OCI-LY1 (cell line): ENCODE measurements at regions not wholly inside any gene's neighbourhood (a gene's known extent, or its start where the extent isn't known, plus 50 kb on each side); places are given as distances from the start of the nearest gene placed in this dataset.

ENCODE experiments used
- H2AFZ ChIP-seq: fragments of 200-600 bp; sonication (generic), shearing (Covaris generic); 2 replicates; pipeline ENCODE4 v1.6.0; 2014; ENCODE audit warnings: antibody characterized with exemption, mild to moderate bottlenecking, low read length
- H3F3A ChIP-seq: fragments of 200-600 bp; sonication (generic), shearing (Covaris generic); 2 replicates; pipeline ENCODE4 v1.6.0; 2014; ENCODE audit warnings: mild to moderate bottlenecking, antibody characterized with exemption, low read length, moderate library complexity; ENCODE audit not compliant: insufficient read depth
- H3K27ac ChIP-seq: fragments of 200-600 bp; sonication (generic); 2 replicates; pipeline ENCODE4 v1.5.1; 2014; ENCODE audit warnings: low read length, mixed run types, mild to moderate bottlenecking, low read depth; ENCODE audit not compliant: poor library complexity, severe bottlenecking
- H3K27me3 ChIP-seq: fragments of 200-600 bp; sonication (generic); 2 replicates; pipeline ENCODE4 v1.6.0; 2014; ENCODE audit warnings: antibody characterized with exemption, mild to moderate bottlenecking, low read length, moderate library complexity; ENCODE audit not compliant: insufficient read depth
- H3K36me3 ChIP-seq: fragments of 200-600 bp; sonication (generic); 2 replicates; pipeline ENCODE4 v1.6.1; 2014; ENCODE audit warnings: mild to moderate bottlenecking, antibody characterized with exemption, low read length, moderate library complexity, mixed read lengths; ENCODE audit not compliant: insufficient read depth
- H3K4me1 ChIP-seq: fragments of 200-600 bp; sonication (generic); 2 replicates; pipeline ENCODE4 v1.5.1; 2014; ENCODE audit warnings: mild to moderate bottlenecking, low read length, moderate library complexity; ENCODE audit not compliant: insufficient read depth, severe bottlenecking
- H3K4me2 ChIP-seq: fragments of 200-600 bp; sonication (generic), shearing (Covaris generic); 2 replicates; pipeline ENCODE4 v1.6.1; 2014; ENCODE audit warnings: low read length
- H3K4me3 ChIP-seq: fragments of 200-600 bp; sonication (generic); 2 replicates; pipeline ENCODE4 v1.5.1; 2014; ENCODE audit warnings: low read length, low read depth, mild to moderate bottlenecking, mixed read lengths; ENCODE audit not compliant: poor library complexity, severe bottlenecking
- H3K79me2 ChIP-seq: fragments of 200-600 bp; shearing (Covaris generic); 2 replicates; pipeline ENCODE4 v1.6.1; 2016; ENCODE audit warnings: mixed run types, low read length, mixed read lengths; ENCODE audit not compliant: insufficient read depth
- H3K9ac ChIP-seq: fragments of 200-600 bp; sonication (generic), shearing (Covaris generic); 2 replicates; pipeline ENCODE4 v1.6.1; 2014; ENCODE audit warnings: mild to moderate bottlenecking, low read length, mixed read lengths
- H3K9me2 ChIP-seq: fragments of 200-600 bp; sonication (generic), shearing (Covaris generic); 2 replicates; pipeline ENCODE4 v1.6.1; 2014; ENCODE audit warnings: low read depth, mild to moderate bottlenecking, low read length, mixed read lengths
- H3K9me3 ChIP-seq: fragments of 200-600 bp; shearing (Covaris generic); 2 replicates; pipeline ENCODE4 v1.6.1; 2014; ENCODE audit warnings: low read length, mixed read lengths
- H4K20me1 ChIP-seq: fragments of 200-600 bp; sonication (generic), shearing (Covaris generic); 2 replicates; pipeline ENCODE4 v1.6.0; 2016; ENCODE audit warnings: mild to moderate bottlenecking, low read length; ENCODE audit not compliant: insufficient read depth
- CTCF ChIP-seq: fragments of 200-600 bp; sonication (generic), shearing (Covaris generic); IDR thresholded peaks from 2 replicates; pipeline ENCODE4 v1.5.1; 2017; ENCODE audit warnings: mild to moderate bottlenecking, antibody characterized with exemption, low read length, moderate library complexity, mixed read lengths
- EZH2 ChIP-seq: fragments of 200-600 bp; sonication (generic), shearing (Covaris generic); IDR thresholded peaks from 2 replicates; pipeline ENCODE4 v1.8.0; 2017; ENCODE audit warnings: borderline replicate concordance, mixed run types, mild to moderate bottlenecking, antibody characterized with exemption, low read length, moderate library complexity, mixed read lengths

DNA sequence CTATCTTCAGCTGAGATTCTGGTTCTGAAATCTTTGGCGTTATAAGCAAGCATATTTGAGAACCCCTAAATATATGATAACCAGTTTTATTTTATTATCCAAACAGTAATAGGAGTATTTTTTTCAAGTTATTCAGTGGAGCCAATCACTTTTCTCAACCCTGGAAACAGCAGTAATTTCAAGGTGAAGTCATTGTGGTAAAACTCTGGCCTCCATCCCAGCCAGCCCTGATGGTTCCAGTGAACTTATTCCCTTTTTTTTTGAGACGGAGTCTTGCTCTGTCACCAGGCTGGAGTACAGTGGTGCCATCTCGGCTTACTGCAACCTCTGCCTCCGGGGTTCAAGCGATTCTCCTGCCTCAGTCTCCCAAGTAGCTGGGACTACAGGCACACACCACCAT lies 545.4 kb upstream of the IL12A start:
- H4K20me1 ChIP-seq: no peaks in the 10 kb centered on the region
- TF ChIP-seq EZH2: no peak
- no peak overlapping the region for H3K4me2 ChIP-seq
- no peak overlapping the region for H3K9ac ChIP-seq
- no peaks in the 10 kb centered on the region for H3K9me2 ChIP-seq
- H3K79me2 ChIP-seq: no peaks in the 10 kb centered on the region
- H3K27ac ChIP-seq: no peak overlapping the region
- H2AFZ ChIP-seq: no peak overlapping the region
- H3K27me3 ChIP-seq: no peaks in the 10 kb centered on the region
- no peak overlapping the region for H3K4me3 ChIP-seq
- H3F3A ChIP-seq: no peaks in the 10 kb centered on the region
- H3K9me3 ChIP-seq: no peaks in the 10 kb centered on the region
- no peaks in the 10 kb centered on the region for H3K36me3 ChIP-seq
- H3K4me1 ChIP-seq: no peaks in the 10 kb centered on the region

- H3K4me2 ChIP-seq: no peak overlapping the region
- no peaks in the 10 kb centered on the region for H3K79me2 ChIP-seq
- H3K36me3 ChIP-seq: no peaks in the 10 kb centered on the region
- H3K9me3 ChIP-seq: no peaks in the 10 kb centered on the region
- no peak overlapping the region for H3K27ac ChIP-seq
- H3K4me1 ChIP-seq: no peaks in the 10 kb centered on the region
- no peaks in the 10 kb centered on the region for H3K27me3 ChIP-seq
- no peaks in the 10 kb centered on the region for H3K9me2 ChIP-seq
- H2AFZ ChIP-seq: no peak overlapping the region
- no peak overlapping the region for H3K4me3 ChIP-seq
- no peak overlapping the region for H3K9ac ChIP-seq
- TF ChIP-seq CTCF: no peak
- no peak for TF ChIP-seq EZH2
- no peaks in the 10 kb centered on the region for H4K20me1 ChIP-seq
- no peaks in the 10 kb centered on the region for H3F3A ChIP-seq
Measured at GRCh38 chr3:159447841-159448240, 540.8 kb upstream of the IL12A start.

DNA sequence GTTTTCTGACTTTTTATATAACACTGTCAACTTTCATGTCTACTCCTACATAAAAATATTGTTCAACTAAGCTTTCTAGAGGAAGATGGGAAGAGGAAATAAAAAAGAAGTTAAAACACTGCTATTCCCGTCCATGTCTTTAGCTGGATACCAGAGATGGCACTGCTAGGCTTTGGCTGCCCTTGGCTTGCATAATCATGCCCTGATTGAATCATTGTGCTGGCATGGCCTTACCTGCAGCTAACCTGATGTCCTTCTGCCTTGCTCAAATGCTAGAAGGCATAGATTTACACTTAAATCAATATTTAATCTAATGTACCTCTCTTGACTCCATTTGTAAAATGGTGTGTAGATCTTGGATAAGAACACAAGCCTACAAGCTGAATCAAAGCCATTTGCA lies 539.7 kb upstream of the IL12A start:
- H3K9ac ChIP-seq: no peak overlapping the region

More for the DNA sequence above, 539.7 kb upstream of the IL12A start:
- no peaks in the 10 kb centered on the region for H3K79me2 ChIP-seq
- no peaks in the 10 kb centered on the region for H3K4me1 ChIP-seq
- H4K20me1 ChIP-seq: no peaks in the 10 kb centered on the region
- no peaks in the 10 kb centered on the region for H3K9me2 ChIP-seq
- no peaks in the 10 kb centered on the region for H3K27me3 ChIP-seq
- TF ChIP-seq CTCF: no peak
- TF ChIP-seq EZH2: no peak
- no peaks in the 10 kb centered on the region for H3F3A ChIP-seq
- no peak overlapping the region for H3K4me2 ChIP-seq
- H3K9me3 ChIP-seq: no peaks in the 10 kb centered on the region
- H3K36me3 ChIP-seq: no peaks in the 10 kb centered on the region
- no peak overlapping the region for H2AFZ ChIP-seq
- H3K4me3 ChIP-seq: no peak overlapping the region
- no peak overlapping the region for H3K27ac ChIP-seq
